Activated CD8-positive, alpha-beta memory T cell treated with anti-CD3 and anti-CD28 coated beads for 4 hours (primary cell): ENCODE measurements at regions not wholly inside any gene's neighbourhood (a gene's known extent, or its start where the extent isn't known, plus 50 kb on each side); places are given as distances from the start of the nearest gene placed in this dataset.

Experiments
- DNase-seq, 2 donors: peaks; one replicate each; pipeline ENCODE4 v3.0.0-alpha.2; 2020; ENCODE audit warnings: low read depth in 2 of 2

GRCh38 chr1:56390934-56391731, 188.2 kb downstream of the PLPP3 start:
- no peak for DNase-seq

GRCh38 chr1:56390232-56390867, 189.0 kb downstream of the PLPP3 start:
- no peak for DNase-seq

- DNase-seq, result no peak
These were observed 189.6 kb downstream of the PLPP3 start for GRCh38 chr1:56389813-56390212.

GRCh38 chr1:56387071-56387740, 192.2 kb downstream of the PLPP3 start:
- no peak for DNase-seq

GRCh38 chr1:56385314-56385713, 194.0 kb downstream of the PLPP3 start:
- DNase-seq, result no peak

GRCh38 chr1:56382929-56383328, 196.4 kb downstream of the PLPP3 start:
- no peak for DNase-seq

- DNase-seq, result no peak
These were observed 198.8 kb downstream of the PLPP3 start for GRCh38 chr1:56380531-56380930.

GRCh38 chr1:56378341-56379070, 200.9 kb downstream of the PLPP3 start:
- DNase-seq, result no peak

- no peak for DNase-seq
These were observed 201.9 kb downstream of the PLPP3 start for GRCh38 chr1:56377431-56377830.

- no peak for DNase-seq
These were observed 203.0 kb downstream of the PLPP3 start for GRCh38 chr1:56376188-56376984.

- DNase-seq, result no peak
These were observed 204.0 kb downstream of the PLPP3 start for GRCh38 chr1:56375326-56375804.

GRCh38 chr1:56374026-56374974, 205.1 kb downstream of the PLPP3 start:
- no peak for DNase-seq

- DNase-seq, result no peak
These were observed 208.8 kb downstream of the PLPP3 start for GRCh38 chr1:56370513-56370912.

- DNase-seq, result no peak
These were observed 216.2 kb downstream of the PLPP3 start for GRCh38 chr1:56363007-56363770.

GRCh38 chr1:56360021-56360420, 219.3 kb downstream of the PLPP3 start:
- no peak for DNase-seq

GRCh38 chr1:56359056-56359455, 220.3 kb downstream of the PLPP3 start:
- DNase-seq, result no peak

GRCh38 chr1:56357927-56358690, 221.3 kb downstream of the PLPP3 start:
- DNase-seq, result no peak

GRCh38 chr1:56356376-56356990, 222.9 kb downstream of the PLPP3 start:
- no peak for DNase-seq
